Fibroblast of pulmonary artery (primary cell): ENCODE measurements at regions not wholly inside any gene's neighbourhood (a gene's known extent, or its start where the extent isn't known, plus 50 kb on each side); places are given as distances from the start of the nearest gene placed in this dataset.

Experiments used
- DNase-seq: peaks from one replicate; pipeline ENCODE4 v3.0.0-alpha.2; 2010; ENCODE audit warnings: low read depth
- H3K4me3 ChIP-seq: replicated peaks from 2 replicates; pipeline ENCODE4 v1.5.1; 2011; ENCODE audit warnings: low read depth, mild to moderate bottlenecking, control low read depth, low read length, moderate library complexity
- TF ChIP-seq, protein P1 (sequence below): IDR thresholded peaks from 2 replicates; pipeline ENCODE4 v1.5.1; 2011; ENCODE audit warnings: mild to moderate bottlenecking, control low read depth, low read length, inconsistent platforms; ENCODE audit errors: missing control alignments

DNA sequence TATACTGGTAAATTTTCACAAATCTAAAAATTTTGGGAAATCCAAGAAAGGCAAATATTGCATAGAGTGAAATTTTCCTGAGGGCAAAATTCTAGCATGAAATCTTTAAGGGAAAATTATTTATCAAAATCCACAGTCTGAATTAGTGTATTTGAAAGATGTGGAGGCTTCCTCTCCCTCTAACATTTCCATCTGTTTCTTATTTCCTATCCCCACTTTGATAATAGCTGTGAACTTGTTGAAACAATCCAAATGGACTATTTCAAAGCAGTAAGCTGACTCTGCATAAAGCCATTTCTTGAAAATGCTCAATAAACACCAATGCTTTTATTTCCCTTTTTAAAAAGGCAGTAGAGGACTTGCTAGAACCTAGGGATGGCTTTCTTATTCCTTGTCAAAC, 107.3 kb upstream of the PABPC4L start:
- TF ChIP-seq, protein P1, sequence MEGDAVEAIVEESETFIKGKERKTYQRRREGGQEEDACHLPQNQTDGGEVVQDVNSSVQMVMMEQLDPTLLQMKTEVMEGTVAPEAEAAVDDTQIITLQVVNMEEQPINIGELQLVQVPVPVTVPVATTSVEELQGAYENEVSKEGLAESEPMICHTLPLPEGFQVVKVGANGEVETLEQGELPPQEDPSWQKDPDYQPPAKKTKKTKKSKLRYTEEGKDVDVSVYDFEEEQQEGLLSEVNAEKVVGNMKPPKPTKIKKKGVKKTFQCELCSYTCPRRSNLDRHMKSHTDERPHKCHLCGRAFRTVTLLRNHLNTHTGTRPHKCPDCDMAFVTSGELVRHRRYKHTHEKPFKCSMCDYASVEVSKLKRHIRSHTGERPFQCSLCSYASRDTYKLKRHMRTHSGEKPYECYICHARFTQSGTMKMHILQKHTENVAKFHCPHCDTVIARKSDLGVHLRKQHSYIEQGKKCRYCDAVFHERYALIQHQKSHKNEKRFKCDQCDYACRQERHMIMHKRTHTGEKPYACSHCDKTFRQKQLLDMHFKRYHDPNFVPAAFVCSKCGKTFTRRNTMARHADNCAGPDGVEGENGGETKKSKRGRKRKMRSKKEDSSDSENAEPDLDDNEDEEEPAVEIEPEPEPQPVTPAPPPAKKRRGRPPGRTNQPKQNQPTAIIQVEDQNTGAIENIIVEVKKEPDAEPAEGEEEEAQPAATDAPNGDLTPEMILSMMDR = no peak
- no peak for DNase-seq
- no peak overlapping the region for H3K4me3 ChIP-seq

DNA sequence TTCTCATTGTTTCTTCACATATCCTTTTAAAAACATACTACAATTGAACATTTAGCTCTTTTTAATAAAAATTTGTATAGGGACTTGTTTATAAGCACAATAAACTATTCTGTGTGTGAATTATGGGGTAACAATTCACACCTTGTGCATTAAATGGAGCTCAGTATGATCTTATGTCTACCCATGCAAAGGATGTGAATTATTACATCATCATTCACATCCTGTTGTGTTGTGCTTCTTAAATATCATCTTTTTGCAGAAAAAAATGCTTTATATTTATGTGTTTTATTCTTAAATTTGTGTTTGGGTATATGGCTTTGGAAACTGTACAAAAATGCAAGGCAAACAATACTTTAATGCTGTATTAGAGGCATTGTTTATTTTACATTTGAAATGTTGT, 96.7 kb upstream of the PABPC4L start:
- no peak for DNase-seq
- TF ChIP-seq, protein P1 = no peak
- no peak overlapping the region for H3K4me3 ChIP-seq

DNA sequence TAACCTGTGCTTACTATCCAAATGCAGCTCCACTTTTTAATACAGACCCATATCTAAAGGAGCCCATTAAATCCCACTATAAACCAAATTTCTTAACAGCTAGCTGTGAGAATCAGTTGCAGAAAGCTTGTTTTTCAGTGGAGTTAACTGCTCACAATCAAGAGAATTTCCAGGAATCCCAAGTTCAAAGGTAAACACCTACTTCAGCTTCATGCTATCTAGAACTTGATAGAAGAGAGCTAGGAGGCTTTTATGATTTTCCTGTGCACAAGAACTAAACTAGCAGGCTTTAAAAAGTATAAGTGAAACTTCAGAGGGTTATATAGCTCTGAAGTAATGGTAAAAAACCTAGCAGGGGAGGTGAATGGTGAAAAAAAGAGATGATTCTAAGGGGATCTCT, 96.2 kb upstream of the PABPC4L start:
- TF ChIP-seq, protein P1 = no peak
- no peak for DNase-seq
- no peak overlapping the region for H3K4me3 ChIP-seq

DNA sequence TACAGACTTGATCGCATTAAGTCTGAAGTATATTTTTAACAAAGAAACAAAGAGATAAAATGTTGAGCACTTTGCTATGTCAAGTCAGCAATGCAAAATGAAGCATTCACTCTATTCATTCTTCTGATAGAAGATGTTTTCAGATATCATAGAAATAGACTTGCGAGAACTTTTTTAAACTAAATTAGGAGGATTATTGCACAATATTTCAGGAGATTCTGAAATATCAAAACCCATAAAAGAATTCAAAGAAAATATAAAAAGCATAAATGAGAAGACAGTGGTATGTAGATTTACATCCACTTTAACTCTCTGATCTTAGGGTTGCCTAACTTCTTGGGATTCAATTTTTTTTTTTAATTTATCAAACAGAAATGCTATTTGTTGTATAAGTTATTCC, 81.1 kb upstream of the PABPC4L start:
- TF ChIP-seq, protein P1 = no peak
- H3K4me3 ChIP-seq = no peak overlapping the region
- DNase-seq = no peak

DNA sequence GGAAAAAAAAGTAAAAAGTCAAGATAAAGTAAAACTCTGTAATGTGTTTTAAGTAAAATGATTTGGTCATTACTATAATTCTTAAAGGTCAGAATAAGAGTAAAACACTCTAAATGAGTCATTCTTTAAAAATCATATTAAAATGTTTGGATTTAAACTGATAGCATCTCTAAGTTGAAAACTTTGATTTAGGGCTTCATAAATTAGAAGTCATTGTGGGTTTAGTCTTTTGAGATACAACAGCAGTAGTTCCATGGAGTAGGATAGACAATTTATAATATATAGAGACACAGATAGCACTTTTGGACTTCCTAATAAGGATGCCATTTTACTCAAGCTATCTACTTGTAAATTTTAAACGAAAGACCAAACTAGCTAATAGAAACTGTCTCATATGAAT, 77.1 kb upstream of the PABPC4L start:
- no peak for DNase-seq
- TF ChIP-seq, protein P1 = no peak
- H3K4me3 ChIP-seq = no peak overlapping the region

DNA sequence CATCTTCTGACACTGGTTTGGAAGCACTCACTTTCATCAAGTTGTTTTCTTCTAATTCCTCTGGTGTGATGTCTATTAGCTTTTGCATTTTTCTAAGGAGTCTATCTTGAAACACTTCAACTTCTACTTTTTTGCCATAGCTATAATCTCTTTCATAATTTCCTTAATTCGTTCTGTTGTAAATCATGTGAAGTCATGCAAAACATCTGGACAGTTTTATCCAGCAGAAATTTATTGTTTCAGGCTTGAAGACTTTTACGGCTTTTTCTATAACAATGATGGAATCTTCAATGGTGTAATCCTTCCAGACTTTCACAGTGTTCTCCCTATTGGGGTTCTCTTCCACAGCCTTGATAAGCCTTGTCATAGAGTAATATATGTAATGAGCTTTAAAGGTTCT, 74.9 kb upstream of the PABPC4L start:
- TF ChIP-seq, protein P1 = no peak

DNA sequence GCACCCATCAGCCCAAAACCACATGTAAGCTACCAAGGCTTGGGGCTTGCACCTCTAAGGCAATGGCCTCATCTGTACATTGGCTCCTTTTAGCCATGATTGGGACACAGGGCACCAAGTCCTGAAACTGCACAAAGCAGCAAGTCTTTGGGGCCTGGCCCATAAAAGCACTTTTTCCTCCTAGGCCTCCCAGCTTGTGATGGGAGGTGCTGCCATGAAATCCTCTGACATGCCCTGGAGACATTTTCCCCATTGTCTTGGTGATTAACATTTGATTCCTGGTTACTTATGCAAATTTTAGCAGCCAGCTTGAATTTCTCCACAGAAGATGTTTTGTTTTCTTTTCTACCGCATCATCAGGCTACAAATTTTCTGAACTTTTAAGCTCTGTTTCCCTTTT, 58.5 kb upstream of the PABPC4L start:
- TF ChIP-seq, protein P1 = no peak
- DNase-seq = no peak
- H3K4me3 ChIP-seq = no peak overlapping the region

More for the DNA sequence above, 74.9 kb upstream of the PABPC4L start:
- no peak for DNase-seq
- H3K4me3 ChIP-seq = no peak overlapping the region
